ENCODE measurements at regions not wholly inside any gene's neighbourhood (a gene's known extent, or its start where the extent isn't known, plus 50 kb on each side); places are given as distances from the start of the nearest gene placed in this dataset.

GRCh38 chrX:13397878-13398818, 78.3 kb upstream of the ATXN3L start:
- no peaks in the 10 kb centered on the region for H3K9me3 ChIP-seq (ENCODE audit: control insufficient read depth, low read depth, low read length)
- H3K18ac ChIP-seq (ENCODE audit: insufficient read length, low read depth, low read length): no peak overlapping the region
- H4K20me1 ChIP-seq (ENCODE audit: control insufficient read depth, insufficient read depth, insufficient read length): no peaks in the 10 kb centered on the region
- H3K27ac Mint-ChIP-seq: 0 out of 7 replicates have a peak overlapping the region, but pooled peaks of 1 of the 3 experiments have one; percentile 26
- H3K23me2 ChIP-seq (ENCODE audit: insufficient read length, low read depth, low read length, poor library complexity, severe bottlenecking): no peaks in the 10 kb centered on the region
- no peak overlapping the region for H3K9ac ChIP-seq (ENCODE audit: extremely low read depth, insufficient read length, low read length)
- no peak overlapping the region for H4K91ac ChIP-seq (ENCODE audit: insufficient read length, low read depth, low read length)
- no peak overlapping the region for H2BK15ac ChIP-seq (ENCODE audit: low read depth, low read length)
- H4K8ac ChIP-seq (replicated peaks; ENCODE audit: insufficient read length, low read depth, low read length): no peak overlapping the region
- DNase-seq: no peak
- no peak overlapping the region for H2AFZ ChIP-seq (ENCODE audit: low read length)
- no peak overlapping the region for H2BK120ac ChIP-seq (ENCODE audit: low read depth, low read length, poor library complexity, severe bottlenecking)
- no peak overlapping the region for H3K4me2 ChIP-seq (ENCODE audit: insufficient read depth, insufficient read length, low read length)
- H3K27me3 Mint-ChIP-seq (ENCODE audit: low read depth): 0 out of 2 replicates have a peak, but pooled peaks cover 4% of the 10 kb centered on the region
- no peaks in the 10 kb centered on the region for H3K79me1 ChIP-seq (ENCODE audit: insufficient read depth, low read depth, low read length, poor library complexity, severe bottlenecking)
- peaks cover 2 to 12% (median 7%) of the 10 kb centered on the region in 3 experiments; a peak in 5 of 7 replicates for H3K36me3 Mint-ChIP-seq (ENCODE audit: insufficient read depth in 1 of 3, low read depth in 3 of 3)
- H3K9me3 Mint-ChIP-seq: peaks cover 41 to 54% of the 10 kb centered on the region in 2 experiments
- H4K5ac ChIP-seq (ENCODE audit: insufficient read length, low read depth, low read length): no peak overlapping the region
- H2BK20ac ChIP-seq (ENCODE audit: low read depth, low read length, poor library complexity, severe bottlenecking): no peak overlapping the region
- peaks cover 4 to 5% of the 10 kb centered on the region in 2 experiments; a peak in 1 of 4 replicates for H3K4me1 Mint-ChIP-seq
- H3K14ac ChIP-seq (ENCODE audit: insufficient read depth, low read length): no peak overlapping the region
- H3K79me2 ChIP-seq (ENCODE audit: insufficient read depth, low read length): no peaks in the 10 kb centered on the region
- H3K56ac ChIP-seq (ENCODE audit: insufficient read length, low read depth, low read length): no peak overlapping the region
- H2BK5ac ChIP-seq (ENCODE audit: insufficient read length, low read length): no peak overlapping the region
- H3K27me3 ChIP-seq (ENCODE audit: insufficient read depth, low read length): no peaks in the 10 kb centered on the region
- TF ChIP-seq CTCF (conservative IDR thresholded peaks at IDR 0.05): no peak
- H3K27ac ChIP-seq (ENCODE audit: insufficient read length, low read depth, low read length): no peak overlapping the region
- no peak overlapping the region for H3K4ac ChIP-seq (ENCODE audit: low read depth, low read length)
- H3T11ph ChIP-seq (ENCODE audit: low read length): no peak overlapping the region
- no peak overlapping the region for H2AK5ac ChIP-seq (ENCODE audit: insufficient read length, low read length)
- no CpG with 5 or more reads among the region's 5 CpGs for WGBS (ENCODE audit: extremely low coverage, insufficient read length, low lambda C conversion rate)
- H3K4me1 ChIP-seq (ENCODE audit: insufficient read depth, low read length): peaks cover 5% of the 10 kb centered on the region; the same call in 1 of the 2 replicates
- H3K4me3 Mint-ChIP-seq: no peak overlapping the region
- no peak overlapping the region for H3K23ac ChIP-seq (ENCODE audit: insufficient read length, low read depth, low read length)
- no peak overlapping the region for H2BK12ac ChIP-seq (ENCODE audit: insufficient read length, low read depth, low read length)

Data from H9 (cell line).